GM12878 (cell line): ENCODE measurements at regions not wholly inside any gene's neighbourhood (a gene's known extent, or its start where the extent isn't known, plus 50 kb on each side); places are given as distances from the start of the nearest gene placed in this dataset.

Experiments
- ATAC-seq: fragments of 200-7000 bp; cut with Tn5 transposase; 3 replicates; pipeline ENCODE4 v1.9.1; 2020; ENCODE audit warnings: mild to moderate bottlenecking, moderate library complexity
- BruUV-seq: library from RNA; stranded (reverse); fragments of 400-500 nt; replicated peaks from 2 replicates; lab custom pipeline; 2021; lab: Mats Ljungman, UMichigan
- CTCF ChIA-PET: fragments of 300-600 bp; sonication (Branson Sonifier 250); formaldehyde crosslinking; extraction: SDS; loops from one replicate; lab custom pipeline; 2021; ENCODE audit warnings: inconsistent platforms; lab: Yijun Ruan, JAX
- POLR2A ChIA-PET: fragments of 350-600 bp; formaldehyde crosslinking; extraction: SDS; loops from one replicate; lab custom pipeline; 2021; ENCODE audit warnings: inconsistent platforms; lab: Charles Lee
- RAD21 ChIA-PET: fragments of 300-600 bp; sonication (Branson Sonifier 250); formaldehyde crosslinking; loops from one replicate; lab custom pipeline; 2023; ENCODE audit warnings: antibody characterized with exemption; ENCODE audit not compliant: unreplicated experiment; lab: Charles Lee
- SMC1A ChIA-PET: fragments of 300-600 bp; sonication (Branson Sonifier 250); formaldehyde crosslinking; loops from one replicate; lab custom pipeline; 2023; ENCODE audit not compliant: unreplicated experiment, uncharacterized antibody; lab: Charles Lee
- DNase-seq: peaks from one replicate; pipeline ENCODE4 v3.0.0-alpha.2; 2011; ENCODE audit warnings: low read depth, low spot score
- FAIRE-seq: peaks from 3 replicates; lab custom pipeline; 2011; peaks lifted over from hg19 to GRCh38; lab: Jason Lieb, UNC
- H2AFZ ChIP-seq: 2 replicates; pipeline ENCODE4 v1.6.0; 2011; ENCODE audit warnings: low read depth, low read length, control low read depth; ENCODE audit not compliant: control insufficient read depth
- H3K27ac ChIP-seq: 2 replicates; pipeline ENCODE4 v1.5.1; 2011; ENCODE audit warnings: control low read depth; ENCODE audit not compliant: control insufficient read depth, insufficient read depth
- H3K27me3 ChIP-seq, 2 experiments: replicated peaks in 1 of 2; 2 replicates each; pipeline versions ENCODE4 v1.6.0 to v1.6.1; 2011; ENCODE audit warnings: low read length in 1 of 2; ENCODE audit not compliant: control insufficient read depth in 2 of 2, insufficient read depth in 2 of 2
- H3K36me3 ChIP-seq, 2 experiments: 2 replicates each; pipeline ENCODE4 v1.5.1; 2011; ENCODE audit warnings: low read length in 1 of 2; ENCODE audit not compliant: control insufficient read depth in 2 of 2, insufficient read depth in 2 of 2
- H3K4me1 ChIP-seq: 2 replicates; pipeline ENCODE4 v1.6.1; 2011; ENCODE audit warnings: mild to moderate bottlenecking, low read length, moderate library complexity, mixed read lengths; ENCODE audit not compliant: control insufficient read depth, insufficient read depth
- H3K4me2 ChIP-seq: 2 replicates; pipeline ENCODE4 v1.6.0; 2011; ENCODE audit warnings: control low read depth; ENCODE audit not compliant: control insufficient read depth, insufficient read depth
- H3K4me3 ChIP-seq: fragments of 200-600 bp; sonication (generic); 2 replicates; pipeline ENCODE4 v1.5.1; 2016
- H3K79me2 ChIP-seq: 2 replicates; pipeline ENCODE4 v1.6.0; 2011; ENCODE audit warnings: low read length; ENCODE audit not compliant: control insufficient read depth, insufficient read depth
- H3K9ac ChIP-seq: 2 replicates; pipeline ENCODE4 v1.8.0; 2011; ENCODE audit warnings: low read length, control low read depth, mixed read lengths; ENCODE audit not compliant: control insufficient read depth, insufficient read depth
- H3K9me3 ChIP-seq: replicated peaks from 3 replicates; pipeline ENCODE4 v1.5.1; 2011; ENCODE audit warnings: mild to moderate bottlenecking, low read length; ENCODE audit not compliant: control insufficient read depth, insufficient read depth
- H4K20me1 ChIP-seq: 2 replicates; pipeline ENCODE4 v1.6.0; 2011; ENCODE audit not compliant: control insufficient read depth, insufficient read depth
- REST ChIP-seq: IDR thresholded peaks from 2 replicates; pipeline ENCODE4 v1.6.1; 2012; ENCODE audit warnings: mild to moderate bottlenecking, low read depth, low read length
- RUNX3 ChIP-seq: IDR thresholded peaks from 2 replicates; pipeline ENCODE4 v1.6.1; 2012; ENCODE audit warnings: low read length, inconsistent platforms
- SPI1 ChIP-seq: IDR thresholded peaks from 2 replicates; pipeline ENCODE4 v1.6.1; 2011; ENCODE audit warnings: low read depth, mild to moderate bottlenecking, low read length, moderate library complexity, borderline replicate concordance; ENCODE audit not compliant: insufficient read depth
- WGBS: methylation state at CpG from one replicate; pipeline ENCODE4 v1.1.6; 2016; ENCODE audit warnings: low lambda C conversion rate; ENCODE audit not compliant: insufficient replicate concordance, insufficient coverage; ENCODE audit errors: missing lambda C conversion rate; 5-methylcytosine and 5-hydroxymethylcytosine counted together
- in situ Hi-C: fragments of 300-500 bp; cut with MboI; formaldehyde crosslinking; loops from 9 replicates; pipeline ENCODE4 v1.14.3; 2018; ENCODE audit warnings: mixed read lengths
- intact Hi-C: fragments of 100-400 bp; cut with micrococcal nuclease; formaldehyde crosslinking; loops from one replicate; pipeline ENCODE4 v1.14.2; 2022; ENCODE audit not compliant: unreplicated experiment
- TF ChIP-seq, protein P1 (sequence below): IDR thresholded peaks from 2 replicates; pipeline ENCODE4 v1.6.1; 2012; ENCODE audit warnings: low read depth, low read length, improper control_type of control experiment
- TF ChIP-seq, protein P2 (sequence below): IDR thresholded peaks from 2 replicates; pipeline ENCODE4 v1.6.1; 2011; ENCODE audit warnings: low read depth, mild to moderate bottlenecking, low read length, moderate library complexity, borderline replicate concordance; ENCODE audit errors: extremely low read depth

GRCh38 chr14:71521238-71522135, 410.7 kb upstream of the RGS6 start:
- ATAC-seq (no peak), DNase-seq (no peak), FAIRE-seq (no peak)
- intact Hi-C loops (loop anchor here (10.0 kb wide), 1 partner anchor 197 kb away; the partner anchor contains the start of gene SIPA1L1), in situ Hi-C loops (no loop called here)
- SMC1A ChIA-PET = interaction anchor here (1.3 to 10.2 kb wide), 3 partner anchors 23 to 91 kb away, joined by 3 to 108 read pairs (median 5); no protein-coding TSS in a partner anchor
- Histone ChIP-seq H3K9ac (no peak overlapping the region), H3K4me2 (no peak overlapping the region), H3K27me3 (no peaks in the 10 kb centered on the region), H3K9me3 (peaks cover 3% of the 10 kb centered on the region; the same call in 2 of the 3 replicates), H3K36me3 (peaks cover 0 to 6% of the 10 kb centered on the region in 2 experiments; a peak in 2 of 4 replicates), H4K20me1 (no peaks in the 10 kb centered on the region), H3K79me2 (peaks cover 33% of the 10 kb centered on the region), H2AFZ (no peak overlapping the region), H3K4me3 (no peak overlapping the region), H3K27ac (no peak overlapping the region), H3K4me1 (peaks cover 26% of the 10 kb centered on the region)
- BruUV-seq = no TSS peak
- WGBS = 96% methylated on average over 3 of the region's 3 CpGs
- CTCF ChIA-PET = no interaction called here
- POLR2A ChIA-PET = no interaction called here
- TF ChIP-seq SPI1 (no peak), RUNX3 (no peak), REST (no peak)
- TF ChIP-seq, protein P1, sequence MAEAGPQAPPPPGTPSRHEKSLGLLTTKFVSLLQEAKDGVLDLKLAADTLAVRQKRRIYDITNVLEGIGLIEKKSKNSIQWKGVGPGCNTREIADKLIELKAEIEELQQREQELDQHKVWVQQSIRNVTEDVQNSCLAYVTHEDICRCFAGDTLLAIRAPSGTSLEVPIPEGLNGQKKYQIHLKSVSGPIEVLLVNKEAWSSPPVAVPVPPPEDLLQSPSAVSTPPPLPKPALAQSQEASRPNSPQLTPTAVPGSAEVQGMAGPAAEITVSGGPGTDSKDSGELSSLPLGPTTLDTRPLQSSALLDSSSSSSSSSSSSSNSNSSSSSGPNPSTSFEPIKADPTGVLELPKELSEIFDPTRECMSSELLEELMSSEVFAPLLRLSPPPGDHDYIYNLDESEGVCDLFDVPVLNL = no peak
- TF ChIP-seq, protein P2, sequence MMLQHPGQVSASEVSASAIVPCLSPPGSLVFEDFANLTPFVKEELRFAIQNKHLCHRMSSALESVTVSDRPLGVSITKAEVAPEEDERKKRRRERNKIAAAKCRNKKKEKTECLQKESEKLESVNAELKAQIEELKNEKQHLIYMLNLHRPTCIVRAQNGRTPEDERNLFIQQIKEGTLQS = no peak
- RAD21 ChIA-PET = interaction anchor here (0.6 to 1.0 kb wide), 2 partner anchors 34 to 187 kb away, joined by 4 read pairs; no protein-coding TSS in a partner anchor
